Dermis microvascular lymphatic vessel endothelial cell (primary cell): ENCODE measurements at regions not wholly inside any gene's neighbourhood (a gene's known extent, or its start where the extent isn't known, plus 50 kb on each side); places are given as distances from the start of the nearest gene placed in this dataset.
A peak's percentile ranks its signal among the peaks of the same experiment; 100 is the strongest.
"Not testable (repeated sequence)": the region's sequence is repeated elsewhere in the genome, so short reads cannot be mapped to it uniquely, and the experiment has no call there.

Experiments
- DNase-seq, 2 donors: peaks; one replicate each; pipeline versions ENCODE4 v3.0.0 to v3.0.0-alpha.2; 2010; ENCODE audit warnings: low read depth in 2 of 2

- DNase-seq = no peak
Observed at GRCh38 chr4:177237291-177237690, 72.4 kb upstream of the NEIL3 start.

- no peak for DNase-seq
Observed at GRCh38 chr4:177239477-177239876, 70.2 kb upstream of the NEIL3 start.

GRCh38 chr4:177239878-177240277 is 69.8 kb upstream of the NEIL3 start:
- DNase-seq = no peak

GRCh38 chr4:177242651-177243286 is 66.9 kb upstream of the NEIL3 start:
- DNase-seq = no peak

- peak in 1 of 2 donors; percentile 13 for DNase-seq
Observed at GRCh38 chr4:177246641-177247584, 62.8 kb upstream of the NEIL3 start.

- peak; percentile 30 to 61 for DNase-seq
Observed at GRCh38 chr4:177250056-177250696, 59.5 kb upstream of the NEIL3 start.

- no peak for DNase-seq
Observed at GRCh38 chr4:177251237-177251636, 58.4 kb upstream of the NEIL3 start.

GRCh38 chr4:177255359-177255758 is 54.3 kb upstream of the NEIL3 start:
- DNase-seq = no peak

- no peak for DNase-seq
Observed at GRCh38 chr4:177256950-177257349, 52.7 kb upstream of the NEIL3 start.

- DNase-seq = not testable (repeated sequence)
Observed at GRCh38 chr4:177259466-177259865, 50.2 kb upstream of the NEIL3 start.
